ACC112 (cell line): ENCODE measurements at regions not wholly inside any gene's neighbourhood (a gene's known extent, or its start where the extent isn't known, plus 50 kb on each side); places are given as distances from the start of the nearest gene placed in this dataset.
"Not testable (repeated sequence)": the region's sequence is repeated elsewhere in the genome, so short reads cannot be mapped to it uniquely, and the experiment has no call there.

ENCODE experiments used
- H2AFZ ChIP-seq: fragments of 200-600 bp; sonication (generic); one replicate; pipeline ENCODE4 v1.6.0; 2017; ENCODE audit warnings: antibody characterized with exemption, low read length; ENCODE audit not compliant: unreplicated experiment
- H3K27ac ChIP-seq: fragments of 200-600 bp; sonication (generic); 2 replicates; pipeline ENCODE4 v1.5.1; 2014; ENCODE audit warnings: low read depth, mild to moderate bottlenecking, antibody characterized with exemption, low read length, moderate library complexity
- H3K27me3 ChIP-seq: fragments of 200-600 bp; sonication (generic); 2 replicates; pipeline ENCODE4 v1.6.1; 2014; ENCODE audit warnings: mild to moderate bottlenecking, antibody characterized with exemption, low read length, moderate library complexity, mixed read lengths; ENCODE audit not compliant: insufficient read depth
- H3K36me3 ChIP-seq: fragments of 200-600 bp; sonication (generic); 2 replicates; pipeline ENCODE4 v1.6.1; 2016; ENCODE audit warnings: mild to moderate bottlenecking, antibody characterized with exemption, low read length, moderate library complexity, mixed read lengths; ENCODE audit not compliant: insufficient read depth
- H3K4me1 ChIP-seq: fragments of 200-600 bp; sonication (generic); one replicate; pipeline ENCODE4 v1.6.1; 2016; ENCODE audit warnings: low read length, mixed read lengths; ENCODE audit not compliant: insufficient read depth, unreplicated experiment, control insufficient read depth
- H3K4me3 ChIP-seq: fragments of 200-600 bp; sonication (generic); 2 replicates; pipeline ENCODE4 v1.5.1; 2014; ENCODE audit warnings: mild to moderate bottlenecking, low read depth, low read length
- H3K79me2 ChIP-seq: fragments of 200-600 bp; sonication (generic); one replicate; pipeline ENCODE4 v1.6.0; 2016; ENCODE audit warnings: low read length; ENCODE audit not compliant: control insufficient read depth, unreplicated experiment, insufficient read depth

- not testable (repeated sequence) for H3K27ac ChIP-seq, H2AFZ ChIP-seq, H3K4me3 ChIP-seq, H3K79me2 ChIP-seq, H3K4me1 ChIP-seq, H3K27me3 ChIP-seq, H3K36me3 ChIP-seq
Measured at GRCh38 chr5:96108629-96109028, 147.0 kb upstream of the ELL2 start.

GRCh38 chr5:96103829-96104228, 142.2 kb upstream of the ELL2 start:
- H3K27ac ChIP-seq, H3K79me2 ChIP-seq, H2AFZ ChIP-seq, H3K27me3 ChIP-seq, H3K36me3 ChIP-seq, H3K4me1 ChIP-seq, H3K4me3 ChIP-seq: not testable (repeated sequence)

GRCh38 chr5:96101358-96102089, 139.9 kb upstream of the ELL2 start:
- Histone ChIP-seq H3K36me3 (no peaks in the 10 kb centered on the region), H2AFZ (no peak overlapping the region), H3K27me3 (no peaks in the 10 kb centered on the region), H3K4me3 (no peak overlapping the region), H3K4me1 (peaks cover 7% of the 10 kb centered on the region), H3K27ac (no peak overlapping the region), H3K79me2 (no peaks in the 10 kb centered on the region)

- not testable (repeated sequence) for H3K27me3 ChIP-seq, H2AFZ ChIP-seq, H3K36me3 ChIP-seq, H3K4me3 ChIP-seq, H3K27ac ChIP-seq, H3K79me2 ChIP-seq
- peaks cover 34% of the 10 kb centered on the region for H3K4me1 ChIP-seq
Measured at GRCh38 chr5:96097488-96097887, 135.8 kb upstream of the ELL2 start.

- no peaks in the 10 kb centered on the region for H3K27me3 ChIP-seq
- peaks cover 34% of the 10 kb centered on the region for H3K4me1 ChIP-seq
- no peak overlapping the region for H2AFZ ChIP-seq
- H3K4me3 ChIP-seq, result no peak overlapping the region
- no peaks in the 10 kb centered on the region for H3K36me3 ChIP-seq
- H3K79me2 ChIP-seq, result no peaks in the 10 kb centered on the region
- peak overlapping the region; percentile 16; the same call in 1 of the 2 replicates for H3K27ac ChIP-seq
Measured at GRCh38 chr5:96096724-96097123, 135.1 kb upstream of the ELL2 start.

- H3K4me1 ChIP-seq, result peaks cover 34% of the 10 kb centered on the region
- H3K27me3 ChIP-seq, result no peaks in the 10 kb centered on the region
- H3K4me3 ChIP-seq, result no peak overlapping the region; the same call in 1 of the 2 replicates
- H3K36me3 ChIP-seq, result no peaks in the 10 kb centered on the region
- H2AFZ ChIP-seq, result no peak overlapping the region
- H3K79me2 ChIP-seq, result no peaks in the 10 kb centered on the region
- H3K27ac ChIP-seq, result peak overlapping the region; percentile 35; the same call in 1 of the 2 replicates
Measured at GRCh38 chr5:96094904-96095303, 133.3 kb upstream of the ELL2 start.

- Histone ChIP-seq H3K36me3 (no peaks in the 10 kb centered on the region), H3K27ac (peak overlapping the region; percentile 35; the same call in 1 of the 2 replicates), H2AFZ (no peak overlapping the region), H3K4me3 (no peak overlapping the region), H3K79me2 (no peaks in the 10 kb centered on the region), H3K4me1 (peaks cover 34% of the 10 kb centered on the region), H3K27me3 (no peaks in the 10 kb centered on the region)
Measured at GRCh38 chr5:96093890-96094381, 132.3 kb upstream of the ELL2 start.

GRCh38 chr5:96093340-96093739, 131.7 kb upstream of the ELL2 start:
- Histone ChIP-seq H3K79me2 (no peaks in the 10 kb centered on the region), H2AFZ (no peak overlapping the region), H3K27ac (peak overlapping the region; percentile 35; the same call in 1 of the 2 replicates), H3K4me3 (no peak overlapping the region), H3K27me3 (no peaks in the 10 kb centered on the region), H3K4me1 (peaks cover 34% of the 10 kb centered on the region), H3K36me3 (no peaks in the 10 kb centered on the region)

- no peak overlapping the region for H3K27ac ChIP-seq
- no peaks in the 10 kb centered on the region for H3K27me3 ChIP-seq
- peaks cover 31% of the 10 kb centered on the region for H3K4me1 ChIP-seq
- H3K36me3 ChIP-seq, result no peaks in the 10 kb centered on the region
- no peaks in the 10 kb centered on the region for H3K79me2 ChIP-seq
- H2AFZ ChIP-seq, result no peak overlapping the region
- no peak overlapping the region for H3K4me3 ChIP-seq
Measured at GRCh38 chr5:96091874-96092273, 130.2 kb upstream of the ELL2 start.

- H3K27me3 ChIP-seq, result no peaks in the 10 kb centered on the region
- H2AFZ ChIP-seq, result no peak overlapping the region
- no peak overlapping the region for H3K27ac ChIP-seq
- peaks cover 27% of the 10 kb centered on the region for H3K4me1 ChIP-seq
- H3K79me2 ChIP-seq, result no peaks in the 10 kb centered on the region
- H3K4me3 ChIP-seq, result no peak overlapping the region
- H3K36me3 ChIP-seq, result no peaks in the 10 kb centered on the region
Measured at GRCh38 chr5:96090215-96090614, 128.6 kb upstream of the ELL2 start.
